IPS-18a (cell line): ENCODE measurements at regions not wholly inside any gene's neighbourhood (a gene's known extent, or its start where the extent isn't known, plus 50 kb on each side); places are given as distances from the start of the nearest gene placed in this dataset.

Experiments
- H3K27ac ChIP-seq: one replicate; pipeline ENCODE4 v1.5.1; 2013; ENCODE audit warnings: low read length
- H3K27me3 ChIP-seq: one replicate; pipeline ENCODE4 v1.6.1; 2013; ENCODE audit warnings: mild to moderate bottlenecking, low read length; ENCODE audit not compliant: control insufficient read depth, insufficient read depth
- H3K36me3 ChIP-seq: one replicate; pipeline ENCODE4 v1.6.1; 2013; ENCODE audit warnings: low read depth, low read length; ENCODE audit not compliant: control insufficient read depth
- H3K4me1 ChIP-seq: one replicate; pipeline ENCODE4 v1.6.1; 2013; ENCODE audit warnings: low read depth, low read length; ENCODE audit not compliant: control insufficient read depth
- H3K4me3 ChIP-seq: one replicate; pipeline ENCODE4 v1.5.1; 2013; ENCODE audit warnings: low read length
- H3K9ac ChIP-seq: one replicate; pipeline ENCODE4 v1.6.1; 2013; ENCODE audit warnings: mild to moderate bottlenecking, low read length, moderate library complexity
- H3K9me3 ChIP-seq: one replicate; pipeline ENCODE4 v1.6.1; 2013; ENCODE audit warnings: low read depth, low read length; ENCODE audit not compliant: control insufficient read depth

- Histone ChIP-seq H3K4me3 (no peak overlapping the region), H3K9me3 (no peaks in the 10 kb centered on the region), H3K36me3 (no peaks in the 10 kb centered on the region), H3K27me3 (no peaks in the 10 kb centered on the region), H3K27ac (peak overlapping the region; percentile 12), H3K9ac (no peak overlapping the region), H3K4me1 (no peaks in the 10 kb centered on the region)
These were observed 75.9 kb upstream of the PMFBP1 start for GRCh38 chr16:72247821-72248253.

GRCh38 chr16:72246423-72246822 is 74.5 kb upstream of the PMFBP1 start:
- no peak overlapping the region for H3K4me3 ChIP-seq
- no peaks in the 10 kb centered on the region for H3K36me3 ChIP-seq
- no peaks in the 10 kb centered on the region for H3K9me3 ChIP-seq
- no peak overlapping the region for H3K27ac ChIP-seq
- no peaks in the 10 kb centered on the region for H3K27me3 ChIP-seq
- H3K4me1 ChIP-seq = no peaks in the 10 kb centered on the region
- no peak overlapping the region for H3K9ac ChIP-seq

DNA sequence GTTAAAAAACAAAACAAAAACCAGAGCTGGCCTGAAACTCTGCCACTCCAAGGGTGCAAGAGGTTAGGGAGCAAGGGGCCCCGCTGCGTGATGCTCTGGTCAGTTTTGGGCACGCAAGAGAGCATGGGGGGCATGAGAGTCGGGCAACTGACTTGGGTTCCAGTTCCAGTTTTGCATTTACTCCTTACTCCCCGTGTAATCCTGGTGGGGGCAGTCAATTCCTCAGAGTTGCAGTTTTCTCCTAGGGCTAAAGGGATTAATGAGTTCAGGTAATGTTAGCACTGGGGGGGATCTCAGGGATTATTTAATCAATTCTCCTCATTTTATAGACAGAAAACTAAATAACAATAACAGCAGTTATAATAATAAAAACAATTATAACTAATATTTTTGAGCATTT is 72.9 kb upstream of the PMFBP1 start:
- Histone ChIP-seq H3K9me3 (no peaks in the 10 kb centered on the region), H3K9ac (no peak overlapping the region), H3K27ac (no peak overlapping the region), H3K27me3 (no peaks in the 10 kb centered on the region), H3K36me3 (no peaks in the 10 kb centered on the region), H3K4me1 (no peaks in the 10 kb centered on the region), H3K4me3 (no peak overlapping the region)

- Histone ChIP-seq H3K4me3 (no peak overlapping the region), H3K27ac (no peak overlapping the region), H3K4me1 (no peaks in the 10 kb centered on the region), H3K36me3 (no peaks in the 10 kb centered on the region), H3K9me3 (no peaks in the 10 kb centered on the region), H3K9ac (no peak overlapping the region), H3K27me3 (no peaks in the 10 kb centered on the region)
These were observed 71.7 kb upstream of the PMFBP1 start for GRCh38 chr16:72243621-72244020.

GRCh38 chr16:72242757-72243156 is 70.8 kb upstream of the PMFBP1 start:
- H3K9me3 ChIP-seq = no peaks in the 10 kb centered on the region
- H3K27ac ChIP-seq = no peak overlapping the region
- no peaks in the 10 kb centered on the region for H3K36me3 ChIP-seq
- no peak overlapping the region for H3K4me3 ChIP-seq
- H3K27me3 ChIP-seq = no peaks in the 10 kb centered on the region
- H3K9ac ChIP-seq = no peak overlapping the region
- no peaks in the 10 kb centered on the region for H3K4me1 ChIP-seq

DNA sequence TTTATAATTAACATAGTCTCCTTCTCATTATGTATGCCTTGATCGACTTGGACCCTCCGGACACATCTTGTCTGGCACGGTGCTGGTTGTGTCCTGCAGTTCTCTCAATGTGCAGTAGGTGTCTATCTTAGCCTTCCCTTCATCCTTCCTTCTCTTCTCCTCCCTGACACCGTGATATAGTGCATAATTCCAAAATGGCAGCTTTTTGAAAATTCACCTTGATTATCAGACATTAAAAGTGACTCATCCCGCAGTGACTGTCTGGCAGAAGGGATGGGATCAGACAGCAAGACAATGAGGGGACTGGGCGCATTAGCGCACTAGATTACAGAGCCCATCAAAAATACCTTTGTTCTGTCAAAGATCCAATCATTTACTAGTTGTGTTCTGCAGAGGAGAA is 70.0 kb upstream of the PMFBP1 start:
- H3K9ac ChIP-seq = no peak overlapping the region
- no peak overlapping the region for H3K27ac ChIP-seq
- H3K27me3 ChIP-seq = no peaks in the 10 kb centered on the region
- H3K9me3 ChIP-seq = no peaks in the 10 kb centered on the region
- H3K4me1 ChIP-seq = no peaks in the 10 kb centered on the region
- H3K4me3 ChIP-seq = no peak overlapping the region
- H3K36me3 ChIP-seq = no peaks in the 10 kb centered on the region

DNA sequence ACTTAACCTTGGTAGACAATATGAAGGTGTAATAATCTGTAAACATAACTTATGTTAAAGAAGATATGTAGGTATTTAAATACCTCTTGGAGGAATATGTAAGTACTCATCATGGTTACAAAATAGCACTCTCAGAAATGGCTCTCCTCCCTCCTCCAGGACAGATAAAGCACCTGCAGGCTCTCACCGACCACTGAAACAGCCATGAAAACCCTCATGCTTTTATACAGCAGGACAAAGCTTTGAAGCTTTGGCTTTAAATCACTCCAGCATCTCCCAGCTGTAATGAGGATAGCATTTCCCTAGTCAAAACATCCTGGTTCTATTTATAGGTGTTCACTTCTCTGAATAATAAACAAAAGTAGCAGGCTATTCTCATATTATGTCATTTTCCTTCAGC is 69.1 kb upstream of the PMFBP1 start:
- H3K4me3 ChIP-seq = no peak overlapping the region
- no peaks in the 10 kb centered on the region for H3K4me1 ChIP-seq
- H3K27me3 ChIP-seq = no peaks in the 10 kb centered on the region
- H3K9ac ChIP-seq = no peak overlapping the region
- H3K27ac ChIP-seq = no peak overlapping the region
- no peaks in the 10 kb centered on the region for H3K36me3 ChIP-seq
- H3K9me3 ChIP-seq = no peaks in the 10 kb centered on the region

DNA sequence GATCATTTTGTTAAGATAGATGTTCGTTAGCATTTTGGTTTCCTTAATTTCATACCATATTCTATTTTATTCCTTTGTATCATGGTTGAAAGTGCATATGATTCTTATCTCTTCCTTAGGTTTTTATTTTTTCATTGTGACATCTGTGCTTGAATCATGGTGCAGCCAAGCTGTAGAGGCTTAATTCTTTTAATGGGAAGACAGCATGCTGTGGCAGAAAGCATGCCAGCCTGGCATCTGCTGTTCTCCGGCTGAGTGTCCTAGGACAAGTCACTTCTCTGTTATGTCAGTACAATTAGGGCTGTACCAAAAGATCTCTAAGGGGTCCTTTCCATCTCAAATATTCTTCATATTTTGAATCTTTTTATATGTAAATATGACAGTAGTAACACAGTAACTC is 68.5 kb upstream of the PMFBP1 start:
- Histone ChIP-seq H3K4me1 (no peaks in the 10 kb centered on the region), H3K9me3 (no peaks in the 10 kb centered on the region), H3K36me3 (no peaks in the 10 kb centered on the region), H3K27me3 (no peaks in the 10 kb centered on the region), H3K4me3 (no peak overlapping the region), H3K27ac (no peak overlapping the region), H3K9ac (no peak overlapping the region)

GRCh38 chr16:72236866-72237265 is 64.9 kb upstream of the PMFBP1 start:
- no peaks in the 10 kb centered on the region for H3K9me3 ChIP-seq
- H3K9ac ChIP-seq = no peak overlapping the region
- H3K4me3 ChIP-seq = no peak overlapping the region
- H3K4me1 ChIP-seq = no peaks in the 10 kb centered on the region
- no peaks in the 10 kb centered on the region for H3K27me3 ChIP-seq
- H3K36me3 ChIP-seq = no peaks in the 10 kb centered on the region
- no peak overlapping the region for H3K27ac ChIP-seq

GRCh38 chr16:72234387-72234786 is 62.4 kb upstream of the PMFBP1 start:
- Histone ChIP-seq H3K27me3 (no peaks in the 10 kb centered on the region), H3K9me3 (no peaks in the 10 kb centered on the region), H3K4me1 (no peaks in the 10 kb centered on the region), H3K27ac (no peak overlapping the region), H3K36me3 (no peaks in the 10 kb centered on the region), H3K9ac (no peak overlapping the region), H3K4me3 (no peak overlapping the region)

- no peak overlapping the region for H3K9ac ChIP-seq
- no peak overlapping the region for H3K4me3 ChIP-seq
- H3K27ac ChIP-seq = no peak overlapping the region
- no peaks in the 10 kb centered on the region for H3K27me3 ChIP-seq
- H3K9me3 ChIP-seq = no peaks in the 10 kb centered on the region
- no peaks in the 10 kb centered on the region for H3K4me1 ChIP-seq
- no peaks in the 10 kb centered on the region for H3K36me3 ChIP-seq
These were observed 56.1 kb upstream of the PMFBP1 start for GRCh38 chr16:72228014-72228413.

GRCh38 chr16:72226136-72226535 is 54.2 kb upstream of the PMFBP1 start:
- H3K9me3 ChIP-seq = no peaks in the 10 kb centered on the region
- H3K27ac ChIP-seq = no peak overlapping the region
- H3K27me3 ChIP-seq = no peaks in the 10 kb centered on the region
- H3K9ac ChIP-seq = no peak overlapping the region
- no peaks in the 10 kb centered on the region for H3K36me3 ChIP-seq
- no peaks in the 10 kb centered on the region for H3K4me1 ChIP-seq
- H3K4me3 ChIP-seq = no peak overlapping the region
